ENCODE measurements at regions not wholly inside any gene's neighbourhood (a gene's known extent, or its start where the extent isn't known, plus 50 kb on each side); places are given as distances from the start of the nearest gene placed in this dataset.
"Not testable (repeated sequence)": the region's sequence is repeated elsewhere in the genome, so short reads cannot be mapped to it uniquely, and the experiment has no call there.

GRCh38 chr13:70353096-70353495 lies 244.8 kb upstream of the KLHL1 start:
- no peak for DNase-seq

- no peak for DNase-seq
Observed at GRCh38 chr13:70347947-70348620, 239.8 kb upstream of the KLHL1 start.

GRCh38 chr13:70339738-70340137 lies 231.5 kb upstream of the KLHL1 start:
- peak; percentile 21 for DNase-seq

- DNase-seq = no peak
Observed at GRCh38 chr13:70338609-70339008, 230.4 kb upstream of the KLHL1 start.

- DNase-seq = no peak
Observed at GRCh38 chr13:70336866-70337265, 228.6 kb upstream of the KLHL1 start.

GRCh38 chr13:70333752-70334151 lies 225.5 kb upstream of the KLHL1 start:
- DNase-seq = no peak

- no peak for DNase-seq
Observed at GRCh38 chr13:70330697-70331361, 222.6 kb upstream of the KLHL1 start.

GRCh38 chr13:70324519-70324918 lies 216.3 kb upstream of the KLHL1 start:
- DNase-seq = no peak

GRCh38 chr13:70311191-70311590 lies 202.9 kb upstream of the KLHL1 start:
- no peak for DNase-seq

GRCh38 chr13:70310396-70311119 lies 202.3 kb upstream of the KLHL1 start:
- DNase-seq = peak; percentile 72

GRCh38 chr13:70297189-70297616 lies 189.0 kb upstream of the KLHL1 start:
- DNase-seq = no peak

GRCh38 chr13:70284371-70284770 lies 176.1 kb upstream of the KLHL1 start:
- no peak for DNase-seq

GRCh38 chr13:70275841-70276240 lies 167.6 kb upstream of the KLHL1 start:
- no peak for DNase-seq

- DNase-seq = no peak
Observed at GRCh38 chr13:70255406-70255991, 147.2 kb upstream of the KLHL1 start.

GRCh38 chr13:70253834-70254233 lies 145.6 kb upstream of the KLHL1 start:
- DNase-seq = peak; percentile 87

GRCh38 chr13:70253411-70253810 lies 145.2 kb upstream of the KLHL1 start:
- DNase-seq = no peak

GRCh38 chr13:70249332-70250064 lies 141.2 kb upstream of the KLHL1 start:
- DNase-seq = no peak

- DNase-seq = no peak
Observed at GRCh38 chr13:70237131-70237530, 128.9 kb upstream of the KLHL1 start.

GRCh38 chr13:70235565-70235964 lies 127.3 kb upstream of the KLHL1 start:
- DNase-seq = no peak

GRCh38 chr13:70223911-70224310 lies 115.7 kb upstream of the KLHL1 start:
- no peak for DNase-seq

GRCh38 chr13:70222926-70223325 lies 114.7 kb upstream of the KLHL1 start:
- DNase-seq = no peak

- no peak for DNase-seq
Observed at GRCh38 chr13:70218618-70219017, 110.4 kb upstream of the KLHL1 start.

- not testable (repeated sequence) for DNase-seq
Observed at GRCh38 chr13:70208968-70209367, 100.7 kb upstream of the KLHL1 start.

Measured in COR-L47 (cell line).